Mesenchymal stem cell (in vitro differentiated cells and primary cell): ENCODE measurements at regions not wholly inside any gene's neighbourhood (a gene's known extent, or its start where the extent isn't known, plus 50 kb on each side); places are given as distances from the start of the nearest gene placed in this dataset.

Experiments used
- DNase-seq: peaks from one replicate; pipeline ENCODE4 v3.0.0-alpha.2; 2013
- H2AFZ ChIP-seq: one replicate; pipeline ENCODE4 v1.6.1; 2013; ENCODE audit warnings: low read depth, mild to moderate bottlenecking, control low read depth, inconsistent platforms, low read length, moderate library complexity
- H2AK5ac ChIP-seq: 2 replicates; pipeline ENCODE4 v1.6.1; 2013; ENCODE audit warnings: low read length, moderate library complexity, mild to moderate bottlenecking, inconsistent platforms; ENCODE audit not compliant: severe bottlenecking
- H2BK120ac ChIP-seq: one replicate; pipeline ENCODE4 v1.6.1; 2013; ENCODE audit warnings: low read depth, mild to moderate bottlenecking, inconsistent platforms, low read length, moderate library complexity
- H2BK12ac ChIP-seq, 2 experiments: one replicate each; pipeline ENCODE4 v1.6.1; 2013; ENCODE audit warnings: inconsistent platforms in 2 of 2, low read length in 2 of 2, mild to moderate bottlenecking in 2 of 2, moderate library complexity in 2 of 2, control low read depth in 1 of 2
- H2BK15ac ChIP-seq: one replicate; pipeline ENCODE4 v1.6.1; 2013; ENCODE audit warnings: mild to moderate bottlenecking, low read depth, inconsistent platforms; ENCODE audit not compliant: poor library complexity, severe bottlenecking
- H2BK5ac ChIP-seq: 2 replicates; pipeline ENCODE4 v1.6.1; 2013; ENCODE audit warnings: low read depth, mild to moderate bottlenecking, low read length, control low read depth, inconsistent platforms; ENCODE audit not compliant: poor library complexity, severe bottlenecking
- H3K14ac ChIP-seq, 2 experiments: one replicate each; pipeline ENCODE4 v1.6.1; 2013; ENCODE audit warnings: inconsistent platforms in 2 of 2, low read length in 2 of 2, control low read depth in 1 of 2, mild to moderate bottlenecking in 1 of 2, moderate library complexity in 1 of 2
- H3K18ac ChIP-seq, 2 experiments: one replicate each; pipeline ENCODE4 v1.6.1; 2013; ENCODE audit warnings: inconsistent platforms in 2 of 2, low read length in 2 of 2, control low read depth in 1 of 2, low read depth in 1 of 2, mild to moderate bottlenecking in 1 of 2
- H3K23ac ChIP-seq, 2 experiments: one replicate each; pipeline ENCODE4 v1.6.1; 2013; ENCODE audit warnings: inconsistent platforms in 2 of 2, low read length in 2 of 2, mild to moderate bottlenecking in 2 of 2, moderate library complexity in 2 of 2, control low read depth in 1 of 2
- H3K27ac ChIP-seq: 2 replicates; pipeline ENCODE4 v1.5.1; 2013; ENCODE audit warnings: mild to moderate bottlenecking, moderate library complexity, low read length, control low read depth, inconsistent platforms; ENCODE audit not compliant: poor library complexity, severe bottlenecking
- H3K27me3 ChIP-seq, 2 experiments: 2 replicates each; pipeline versions ENCODE4 v1.6.1 to v1.7.0; 2013; ENCODE audit warnings: low read length in 2 of 2, mild to moderate bottlenecking in 2 of 2, moderate library complexity in 2 of 2, control low read depth in 1 of 2, inconsistent platforms in 1 of 2; ENCODE audit not compliant: control insufficient read depth in 1 of 2, insufficient read depth in 1 of 2
- H3K36me3 ChIP-seq, 2 experiments: 2 replicates each; pipeline versions ENCODE4 v1.6.1 to v1.7.0; 2013; ENCODE audit warnings: low read length in 2 of 2, control low read depth in 1 of 2, inconsistent platforms in 1 of 2, low read depth in 1 of 2, mild to moderate bottlenecking in 1 of 2; ENCODE audit not compliant: insufficient read depth in 2 of 2, control insufficient read depth in 1 of 2
- H3K4ac ChIP-seq, 2 experiments: one replicate each; pipeline ENCODE4 v1.6.1; 2013; ENCODE audit warnings: inconsistent platforms in 2 of 2, low read length in 2 of 2, mild to moderate bottlenecking in 2 of 2, moderate library complexity in 2 of 2, control low read depth in 1 of 2, low read depth in 1 of 2
- H3K4me1 ChIP-seq: 2 replicates; pipeline ENCODE4 v1.6.1; 2013; ENCODE audit warnings: low read depth, low read length, control low read depth; ENCODE audit not compliant: control insufficient read depth, insufficient read depth
- H3K4me2 ChIP-seq: 2 replicates; pipeline ENCODE4 v1.6.1; 2013; ENCODE audit warnings: low read length, mild to moderate bottlenecking, inconsistent platforms; ENCODE audit not compliant: poor library complexity, severe bottlenecking
- H3K4me3 ChIP-seq, 2 experiments: 2 replicates each; pipeline versions ENCODE4 v1.5.1 to v1.7.0; 2013; ENCODE audit warnings: low read length in 2 of 2, mild to moderate bottlenecking in 2 of 2, control low read depth in 1 of 2, low read depth in 1 of 2; ENCODE audit not compliant: insufficient read depth in 1 of 2
- H3K79me1 ChIP-seq: replicated peaks from 2 replicates; pipeline ENCODE4 v1.6.1; 2013; ENCODE audit warnings: mild to moderate bottlenecking, control low read depth, low read length, inconsistent platforms; ENCODE audit not compliant: poor library complexity, severe bottlenecking
- H3K9ac ChIP-seq: 2 replicates; pipeline ENCODE4 v1.7.0; 2013; ENCODE audit warnings: mild to moderate bottlenecking, low read length, moderate library complexity
- H3K9me3 ChIP-seq: 2 replicates; pipeline ENCODE4 v1.7.0; 2013; ENCODE audit warnings: mild to moderate bottlenecking, low read length; ENCODE audit not compliant: control insufficient read depth
- H4K8ac ChIP-seq: one replicate; pipeline ENCODE4 v1.6.1; 2013; ENCODE audit warnings: inconsistent platforms, mild to moderate bottlenecking, low read length, moderate library complexity
- H4K91ac ChIP-seq: one replicate; pipeline ENCODE4 v1.6.1; 2013; ENCODE audit warnings: mild to moderate bottlenecking, low read length, inconsistent platforms
- WGBS: methylation state at CpG from one replicate; pipeline ENCODE4 v1.1.7; 2013; ENCODE audit warnings: mixed read lengths; 5-methylcytosine and 5-hydroxymethylcytosine counted together

DNA sequence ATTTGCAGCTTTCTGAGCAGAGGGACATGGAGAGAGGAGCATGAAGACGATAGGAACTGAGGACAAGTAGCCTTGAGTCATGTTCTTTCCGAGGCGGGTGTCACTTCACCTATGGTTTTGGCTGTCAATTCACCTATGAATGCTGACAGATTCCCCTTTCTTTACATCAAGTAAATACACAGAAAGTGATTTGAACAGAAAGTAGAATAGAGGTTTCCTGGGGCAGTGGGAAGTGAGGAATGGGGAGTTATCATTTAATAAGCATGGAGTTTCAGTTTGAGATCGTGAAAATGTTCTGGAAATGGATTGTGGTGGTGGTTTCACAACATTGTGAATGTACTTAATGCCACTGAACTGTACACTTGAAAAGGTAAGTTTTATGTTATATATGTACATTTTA lies 138.4 kb upstream of the MDFIC start:
- no peak overlapping the region for H2BK15ac ChIP-seq
- no peaks in the 10 kb centered on the region for H3K36me3 ChIP-seq
- no peak overlapping the region for H2AFZ ChIP-seq
- H4K8ac ChIP-seq = no peak overlapping the region
- H2AK5ac ChIP-seq = no peak overlapping the region
- DNase-seq = no peak
- H3K27ac ChIP-seq = no peak overlapping the region
- no peak overlapping the region for H2BK120ac ChIP-seq
- H2BK5ac ChIP-seq = no peak overlapping the region
- no peaks in the 10 kb centered on the region for H3K79me1 ChIP-seq
- no peak overlapping the region for H3K18ac ChIP-seq
- H3K9me3 ChIP-seq = no peaks in the 10 kb centered on the region
- H3K27me3 ChIP-seq = no peaks in the 10 kb centered on the region
- H3K9ac ChIP-seq = no peak overlapping the region
- no peak overlapping the region for H3K14ac ChIP-seq
- no peak overlapping the region for H3K4me3 ChIP-seq
- WGBS = 79% methylated on average over 2 of the region's 4 CpGs
- H3K4ac ChIP-seq = no peak overlapping the region
- no peak overlapping the region for H4K91ac ChIP-seq
- no peak overlapping the region for H3K23ac ChIP-seq
- H3K4me1 ChIP-seq = no peaks in the 10 kb centered on the region
- no peak overlapping the region for H3K4me2 ChIP-seq
- no peak overlapping the region for H2BK12ac ChIP-seq

DNA sequence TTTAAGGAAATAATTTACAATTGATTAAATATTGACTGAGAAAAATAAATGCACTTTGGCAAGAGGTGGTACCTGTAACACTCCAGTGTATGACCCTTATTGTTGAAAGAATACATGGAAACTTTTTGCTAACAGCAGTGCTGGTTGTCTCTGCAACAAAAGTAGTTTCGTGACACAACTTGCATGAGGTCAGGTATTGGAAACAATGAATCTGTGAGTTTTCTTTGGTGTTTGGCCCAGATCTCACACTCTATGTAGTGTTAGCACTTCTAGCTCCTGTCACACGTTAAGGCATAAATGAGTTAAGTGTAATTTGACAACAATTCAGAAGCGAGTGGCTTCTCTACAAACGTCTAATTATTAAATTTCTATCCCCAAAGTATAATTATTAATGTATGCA lies 137.7 kb upstream of the MDFIC start:
- H3K36me3 ChIP-seq = no peaks in the 10 kb centered on the region
- H3K9me3 ChIP-seq = no peaks in the 10 kb centered on the region
- no peak overlapping the region for H3K4ac ChIP-seq
- no peak overlapping the region for H2AK5ac ChIP-seq
- no peak overlapping the region for H2AFZ ChIP-seq
- no peak overlapping the region for H2BK120ac ChIP-seq
- no peak overlapping the region for H3K4me3 ChIP-seq
- H3K18ac ChIP-seq = no peak overlapping the region
- no peak overlapping the region for H3K27ac ChIP-seq
- H3K4me2 ChIP-seq = no peak overlapping the region
- H2BK12ac ChIP-seq = no peak overlapping the region
- no peak overlapping the region for H3K14ac ChIP-seq
- no peak overlapping the region for H3K9ac ChIP-seq
- H3K4me1 ChIP-seq = no peaks in the 10 kb centered on the region
- H3K79me1 ChIP-seq = no peaks in the 10 kb centered on the region
- no peak overlapping the region for H3K23ac ChIP-seq
- no peaks in the 10 kb centered on the region for H3K27me3 ChIP-seq
- H4K91ac ChIP-seq = no peak overlapping the region
- WGBS = 100% methylated on average over 1 of the region's 4 CpGs
- H2BK15ac ChIP-seq = no peak overlapping the region
- H4K8ac ChIP-seq = no peak overlapping the region
- H2BK5ac ChIP-seq = no peak overlapping the region
- DNase-seq = no peak

DNA sequence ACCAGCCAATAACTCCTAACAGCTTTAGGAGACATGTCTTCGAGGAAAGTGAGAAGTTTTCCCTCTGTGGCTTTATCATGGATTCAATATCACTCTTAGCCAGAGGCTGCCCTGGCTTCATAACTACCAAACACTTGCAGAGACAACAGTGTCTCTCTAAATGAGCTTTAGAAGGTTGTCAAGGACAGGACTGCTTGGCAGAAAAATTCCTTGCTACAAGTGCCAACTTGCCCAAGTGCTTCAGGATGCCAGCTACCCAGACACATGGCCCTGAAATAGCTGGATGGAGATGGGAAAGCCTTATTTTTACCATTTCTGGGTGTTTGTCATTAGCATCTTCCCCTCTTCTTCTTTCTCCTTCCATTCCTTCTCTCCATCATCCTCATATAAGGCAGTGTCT lies 137.1 kb upstream of the MDFIC start:
- Histone ChIP-seq H3K4me3 (no peak overlapping the region), H3K79me1 (no peaks in the 10 kb centered on the region), H3K4me1 (no peaks in the 10 kb centered on the region), H3K9ac (no peak overlapping the region), H2BK12ac (no peak overlapping the region), H3K36me3 (no peaks in the 10 kb centered on the region), H2BK15ac (no peak overlapping the region), H3K9me3 (no peaks in the 10 kb centered on the region), H3K14ac (no peak overlapping the region), H4K91ac (no peak overlapping the region), H3K18ac (peak overlapping the region in 1 of 2 experiments; percentile 9), H2AK5ac (no peak overlapping the region), H2BK5ac (no peak overlapping the region), H4K8ac (no peak overlapping the region), H3K23ac (no peak overlapping the region), H2BK120ac (no peak overlapping the region), H3K4me2 (no peak overlapping the region), H3K27me3 (no peaks in the 10 kb centered on the region), H2AFZ (no peak overlapping the region), H3K4ac (no peak overlapping the region), H3K27ac (no peak overlapping the region)
- no peak for DNase-seq
- WGBS = 90% methylated on average over 1 of the region's 1 CpG

DNA sequence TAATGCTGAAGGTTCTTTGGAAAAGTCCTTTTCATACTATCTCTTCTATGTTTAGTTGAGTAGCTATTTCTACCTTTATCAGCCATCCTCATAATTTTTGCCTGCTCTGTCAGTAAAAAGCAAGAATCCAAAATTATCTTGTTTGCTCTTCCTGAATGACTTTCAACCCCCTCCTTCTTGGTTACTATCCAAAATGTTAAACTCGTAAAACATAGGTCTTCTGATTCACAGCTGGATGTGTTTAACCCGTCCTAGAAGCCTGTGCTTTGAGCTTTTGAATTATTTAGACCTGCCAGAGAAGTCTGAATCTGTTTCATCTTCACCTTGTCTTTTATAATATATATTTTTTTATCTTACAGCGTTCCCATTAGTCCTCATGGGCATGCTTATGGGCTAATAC lies 136.4 kb upstream of the MDFIC start:
- Histone ChIP-seq H2AK5ac (no peak overlapping the region), H2BK12ac (no peak overlapping the region), H3K79me1 (no peaks in the 10 kb centered on the region), H3K9ac (no peak overlapping the region), H3K23ac (no peak overlapping the region), H4K8ac (no peak overlapping the region), H3K4me3 (no peak overlapping the region), H3K27me3 (no peaks in the 10 kb centered on the region), H2BK120ac (no peak overlapping the region), H3K4ac (no peak overlapping the region), H3K4me1 (no peaks in the 10 kb centered on the region), H3K36me3 (no peaks in the 10 kb centered on the region), H2BK5ac (no peak overlapping the region), H2BK15ac (no peak overlapping the region), H3K4me2 (no peak overlapping the region), H3K14ac (no peak overlapping the region), H2AFZ (no peak overlapping the region), H4K91ac (no peak overlapping the region), H3K9me3 (no peaks in the 10 kb centered on the region), H3K27ac (no peak overlapping the region), H3K18ac (no peak overlapping the region)
- 72% methylated on average over 2 of the region's 3 CpGs for WGBS
- no peak for DNase-seq
